Omental fat pad (tissue), 3 donors: ENCODE measurements at regions not wholly inside any gene's neighbourhood (a gene's known extent, or its start where the extent isn't known, plus 50 kb on each side); places are given as distances from the start of the nearest gene placed in this dataset.

Experiments
- ATAC-seq: fragments of 150-250 bp; one replicate; pipeline ENCODE4 v1.9.1; 2016; ENCODE audit warnings: mild to moderate bottlenecking, moderate library complexity; ENCODE audit not compliant: low FRiP score
- DNase-seq: peaks from one replicate; pipeline ENCODE4 v3.0.0-alpha.2; 2019; ENCODE audit warnings: low spot score
- CTCF ChIP-seq, 3 donors: fragments of 450-650 bp; IDR thresholded peaks; one replicate each; pipeline ENCODE4 v1.5.1; 2016 to 2017; ENCODE audit warnings: antibody characterized with exemption in 3 of 3, mild to moderate bottlenecking in 3 of 3, moderate library complexity in 2 of 3

GRCh38 chr2:59490994-59491393 is 1062.5 kb downstream of the BCL11A start:
- DNase-seq (no peak), ATAC-seq (no peak)
- no peak for TF ChIP-seq CTCF (IDR thresholded peaks at IDR 0.05)

GRCh38 chr2:59490192-59490591 is 1063.3 kb downstream of the BCL11A start:
- no peak for TF ChIP-seq CTCF (IDR thresholded peaks at IDR 0.05)
- no peak for DNase-seq
- no peak for ATAC-seq

- no peak for TF ChIP-seq CTCF (IDR thresholded peaks at IDR 0.05)
- no peak for DNase-seq
- ATAC-seq = no peak
Observed at GRCh38 chr2:59484673-59485072, 1068.8 kb downstream of the BCL11A start.

- no peak for TF ChIP-seq CTCF (IDR thresholded peaks at IDR 0.05)
- DNase-seq (no peak), ATAC-seq (no peak)
Observed at GRCh38 chr2:59463426-59463825, 1090.0 kb downstream of the BCL11A start.

- no peak for TF ChIP-seq CTCF (IDR thresholded peaks at IDR 0.05)
- DNase-seq (no peak), ATAC-seq (no peak)
Observed at GRCh38 chr2:59462422-59463197, 1090.8 kb downstream of the BCL11A start.

- DNase-seq (no peak), ATAC-seq (no peak)
- no peak for TF ChIP-seq CTCF (IDR thresholded peaks at IDR 0.05)
Observed at GRCh38 chr2:59461127-59461526, 1092.3 kb downstream of the BCL11A start.

GRCh38 chr2:59458800-59459199 is 1094.7 kb downstream of the BCL11A start:
- no peak for TF ChIP-seq CTCF (IDR thresholded peaks at IDR 0.05)
- no peak for DNase-seq
- no peak for ATAC-seq
